Activated CD4-positive, alpha-beta T cell treated with anti-CD3 and anti-CD28 coated beads, Interleukin-2, amount 50 U/mL, for 16 hours (primary cell): ENCODE measurements at regions not wholly inside any gene's neighbourhood (a gene's known extent, or its start where the extent isn't known, plus 50 kb on each side); places are given as distances from the start of the nearest gene placed in this dataset.
A peak's percentile ranks its signal among the peaks of the same experiment; 100 is the strongest.

Experiments
- DNase-seq: peaks from one replicate; pipeline ENCODE4 v3.0.0-alpha.2; 2020

DNA sequence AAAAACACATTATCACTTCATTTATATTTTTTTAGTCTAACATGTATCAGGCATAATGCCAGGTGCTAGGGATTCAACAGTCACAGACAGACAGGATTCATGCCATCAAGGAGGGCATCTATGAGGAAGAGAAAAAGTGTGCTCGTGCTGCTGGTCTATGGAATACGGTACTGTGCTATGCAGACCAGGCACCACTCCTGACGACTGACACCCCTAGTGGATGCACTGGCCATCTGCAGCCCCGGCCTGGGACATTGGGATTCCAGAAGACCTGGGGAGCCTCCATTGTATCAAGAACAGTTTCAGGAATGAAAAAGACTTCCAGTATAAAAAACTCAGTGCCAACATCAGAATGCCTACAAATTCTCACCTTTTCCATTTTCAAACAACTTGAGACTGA lies 94.0 kb downstream of the KLF12 start:
- no peak for DNase-seq

DNA sequence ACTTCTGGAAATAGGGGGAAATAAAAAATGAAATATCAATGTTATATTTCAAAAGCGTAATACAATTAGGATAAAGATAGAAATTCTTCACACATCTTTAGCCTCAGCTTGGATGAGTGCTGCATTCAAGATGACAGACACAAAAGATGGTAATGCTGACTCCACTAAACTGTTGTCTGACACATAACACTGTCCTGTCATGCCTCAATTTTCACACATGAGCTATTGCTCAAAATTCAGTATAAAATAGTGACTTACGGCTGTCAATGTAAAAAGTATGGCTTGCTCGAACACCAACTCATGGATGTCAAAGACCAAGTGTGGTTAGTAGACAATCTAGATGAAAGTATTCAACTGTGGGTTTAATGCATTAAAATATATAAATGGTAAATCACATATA lies 94.5 kb downstream of the KLF12 start:
- DNase-seq = no peak

GRCh38 chr13:74039154-74039553 lies 95.0 kb downstream of the KLF12 start:
- no peak for DNase-seq

DNA sequence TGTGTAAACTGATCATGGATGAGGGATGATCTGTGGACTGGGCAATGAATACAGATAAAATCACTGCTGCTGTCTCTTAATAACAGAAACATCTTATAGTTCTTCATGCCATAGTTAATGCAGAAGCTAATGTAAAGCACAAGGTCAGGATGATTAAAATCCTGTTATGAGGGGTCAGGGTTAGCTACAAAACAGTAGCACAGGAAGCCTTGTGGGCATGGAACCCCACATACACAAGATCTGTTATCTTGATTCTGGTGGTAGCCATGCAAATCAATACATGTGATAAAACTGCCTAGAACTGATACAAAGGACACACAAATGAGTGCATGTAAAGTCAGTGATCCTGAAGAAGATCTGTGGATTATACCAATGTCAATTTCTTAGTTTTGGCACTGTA lies 96.4 kb downstream of the KLF12 start:
- DNase-seq = peak; percentile 25

- no peak for DNase-seq
Measured at GRCh38 chr13:74036373-74036772, 97.8 kb downstream of the KLF12 start.

- no peak for DNase-seq
Measured at GRCh38 chr13:74035896-74036295, 98.3 kb downstream of the KLF12 start.

DNA sequence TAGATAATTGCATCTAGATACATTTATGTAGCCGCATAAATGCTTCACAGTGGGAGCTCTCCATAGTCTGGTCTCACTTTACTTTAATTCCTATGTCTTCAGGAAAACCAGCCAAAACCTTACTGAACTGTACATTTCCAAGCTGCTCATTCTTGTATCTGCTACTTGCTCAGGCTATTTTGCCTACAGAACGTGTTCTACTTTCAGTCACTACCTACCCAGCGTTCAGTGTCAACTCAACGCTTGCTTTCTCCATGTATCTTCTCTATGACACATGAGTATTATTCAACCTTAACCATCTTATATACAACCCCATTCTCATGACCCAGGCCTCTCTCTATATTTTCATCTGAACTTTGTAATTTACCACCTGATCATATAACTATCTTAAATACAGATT lies 101.9 kb downstream of the KLF12 start:
- DNase-seq = no peak

GRCh38 chr13:74027161-74027779 lies 106.9 kb downstream of the KLF12 start:
- no peak for DNase-seq

GRCh38 chr13:74026753-74027152 lies 107.5 kb downstream of the KLF12 start:
- DNase-seq = peak; percentile 79

- DNase-seq = no peak
Measured at GRCh38 chr13:74025369-74025768, 108.8 kb downstream of the KLF12 start.

GRCh38 chr13:74024856-74025255 lies 109.3 kb downstream of the KLF12 start:
- no peak for DNase-seq

DNA sequence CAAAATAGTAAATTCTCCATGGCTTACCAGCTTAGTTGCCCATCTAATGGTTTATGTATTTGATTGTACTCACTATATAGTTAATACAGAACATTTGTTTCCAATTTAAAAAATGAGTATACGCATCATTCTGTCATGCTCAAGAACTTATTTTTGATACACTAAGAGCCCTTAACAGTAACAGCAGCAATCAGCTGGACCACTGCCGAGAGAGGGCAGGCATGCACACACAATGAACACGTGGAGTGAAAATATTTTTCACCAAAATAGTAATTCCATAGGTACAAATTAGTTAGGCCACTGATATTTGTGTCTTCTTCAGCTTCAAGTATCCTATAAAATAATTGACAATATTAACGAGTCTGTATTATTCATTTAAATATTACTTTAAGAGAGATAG lies 109.9 kb downstream of the KLF12 start:
- DNase-seq = no peak

- no peak for DNase-seq
Measured at GRCh38 chr13:74023484-74023883, 110.7 kb downstream of the KLF12 start.

DNA sequence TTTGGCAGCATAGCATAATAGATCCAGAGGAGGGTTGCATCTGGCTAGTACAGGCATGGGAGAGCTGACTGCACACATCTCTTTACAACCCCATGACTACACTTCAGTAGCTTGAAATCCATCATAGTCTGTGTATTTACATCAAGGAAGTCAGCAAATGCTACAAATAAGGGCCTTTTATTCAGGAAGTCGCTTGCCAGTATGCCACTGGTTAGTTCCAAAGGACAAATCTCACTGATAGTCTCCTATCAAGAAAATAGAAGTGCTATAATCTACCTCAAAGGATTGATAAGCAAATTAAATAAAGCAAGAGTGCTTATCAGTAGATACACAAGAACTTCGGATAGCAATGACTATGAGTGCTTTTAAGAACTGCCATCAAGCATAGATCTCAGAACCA lies 112.7 kb downstream of the KLF12 start:
- DNase-seq = no peak

DNA sequence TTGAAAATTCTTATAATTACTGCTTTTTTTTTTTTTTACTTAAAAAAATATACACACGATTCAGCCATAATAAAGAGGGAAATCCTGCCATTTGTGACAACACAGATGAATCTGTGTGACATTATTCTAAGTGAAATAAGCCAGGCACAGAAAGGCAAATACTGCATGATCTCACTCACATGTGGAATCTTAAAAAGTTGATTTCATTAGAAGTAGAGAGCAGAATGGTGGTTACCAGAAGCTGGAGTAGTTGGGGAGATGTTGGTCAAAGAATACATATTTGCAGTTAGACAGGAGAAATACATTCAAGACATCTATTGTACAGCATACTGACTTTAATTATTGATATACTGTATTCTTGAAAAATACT lies 116.2 kb downstream of the KLF12 start:
- no peak for DNase-seq

- no peak for DNase-seq
Measured at GRCh38 chr13:74017301-74018061, 116.7 kb downstream of the KLF12 start.

GRCh38 chr13:74015137-74015536 lies 119.1 kb downstream of the KLF12 start:
- DNase-seq = no peak

DNA sequence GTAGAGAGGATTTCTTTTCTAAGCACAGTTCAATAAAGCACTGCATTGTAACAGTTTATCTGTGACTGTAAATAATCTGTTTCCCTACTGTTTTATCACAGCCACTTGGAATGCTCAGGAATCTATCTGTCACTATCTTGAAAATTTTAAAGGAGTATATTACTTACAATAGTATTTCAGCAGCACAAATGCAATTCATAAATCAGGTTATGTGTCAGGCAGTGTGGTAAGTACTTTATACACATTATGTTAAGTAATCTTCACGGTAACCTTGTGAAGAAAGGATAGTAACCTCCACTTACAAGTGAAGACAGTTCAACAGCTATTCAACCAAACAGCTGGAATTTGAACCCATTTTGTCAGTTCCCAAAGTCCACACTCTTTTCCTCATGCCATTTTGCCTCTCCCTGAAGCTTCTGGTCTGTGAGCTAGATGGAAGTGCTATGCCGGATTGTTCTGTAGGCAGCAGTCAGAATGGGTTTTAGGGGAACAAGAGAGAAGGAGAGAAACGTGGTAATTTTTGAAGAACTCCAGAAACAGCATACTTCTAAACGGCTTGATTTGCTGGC lies 125.0 kb downstream of the KLF12 start:
- no peak for DNase-seq

DNA sequence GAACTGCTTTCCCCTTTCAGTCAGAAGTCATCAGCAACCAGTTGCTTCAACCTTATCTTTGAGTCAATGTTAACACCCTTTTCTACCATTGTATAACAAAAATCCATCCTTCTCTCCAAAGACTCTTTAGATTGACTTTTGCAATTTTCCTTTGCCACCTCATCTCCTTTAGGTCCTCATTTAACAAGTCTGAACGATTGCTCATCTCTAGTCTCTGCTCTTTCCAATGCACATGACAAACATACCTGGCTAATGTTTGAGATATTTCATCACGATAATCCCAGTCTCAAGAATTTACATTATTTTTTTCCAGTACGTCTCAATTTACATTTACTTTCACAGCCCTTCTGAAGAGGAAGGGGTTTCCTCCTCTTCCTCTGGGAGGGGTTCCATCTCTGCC lies 127.5 kb downstream of the KLF12 start:
- no peak for DNase-seq

GRCh38 chr13:74005320-74006157 lies 128.7 kb downstream of the KLF12 start:
- DNase-seq = no peak

DNA sequence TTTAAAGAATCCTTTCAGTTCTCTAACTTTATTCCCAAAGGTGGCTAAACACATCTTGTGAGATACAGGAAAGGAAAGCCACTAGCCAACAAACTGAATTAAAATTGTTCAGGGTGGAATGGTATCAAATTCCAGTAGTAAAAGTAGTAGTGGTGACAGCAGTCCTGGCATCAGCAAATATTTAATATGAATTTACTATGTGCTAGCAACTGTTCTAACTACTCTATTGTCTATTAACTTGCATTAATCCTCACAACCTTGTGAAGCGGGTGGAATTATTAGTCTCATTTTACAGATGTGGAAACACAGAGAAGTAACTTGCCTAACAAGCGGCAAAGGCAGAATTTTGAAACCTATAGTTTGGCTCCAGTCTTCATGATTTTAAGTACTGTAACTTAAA lies 130.1 kb downstream of the KLF12 start:
- no peak for DNase-seq

- DNase-seq = no peak
Measured at GRCh38 chr13:74003374-74003773, 130.8 kb downstream of the KLF12 start.

GRCh38 chr13:74000876-74001275 lies 133.3 kb downstream of the KLF12 start:
- no peak for DNase-seq

- DNase-seq = peak; percentile 8
Measured at GRCh38 chr13:73998631-73999030, 135.6 kb downstream of the KLF12 start.
